H1 (cell line): ENCODE measurements at regions not wholly inside any gene's neighbourhood (a gene's known extent, or its start where the extent isn't known, plus 50 kb on each side); places are given as distances from the start of the nearest gene placed in this dataset.
"Not testable (repeated sequence)": the region's sequence is repeated elsewhere in the genome, so short reads cannot be mapped to it uniquely, and the experiment has no call there.

ENCODE experiments used
- CTCF ChIA-PET: fragments of 300-600 bp; sonication (Branson Sonifier 250); formaldehyde crosslinking; loops from one replicate; lab custom pipeline; 2021; ENCODE audit not compliant: partially characterized antibody; lab: Charles Lee
- POLR2A ChIA-PET: fragments of 300-600 bp; sonication (Branson Sonifier 250); formaldehyde crosslinking; loops from one replicate; lab custom pipeline; 2021; ENCODE audit warnings: inconsistent platforms; ENCODE audit not compliant: partially characterized antibody; lab: Charles Lee
- DNase-seq, 2 experiments: peaks; one replicate each; pipeline versions ENCODE4 v3.0.0 to v3.0.0-alpha.2; 2010 to 2022; ENCODE audit warnings: low spot score in 2 of 2, low read depth in 1 of 2, mixed read lengths in 1 of 2
- FAIRE-seq: peaks from 2 replicates; lab custom pipeline; 2011; peaks lifted over from hg19 to GRCh38; lab: Jason Lieb, UNC
- H2AFZ ChIP-seq: 2 replicates; pipeline ENCODE4 v1.8.1; 2012; ENCODE audit warnings: low read length, inconsistent platforms
- H2AK5ac ChIP-seq: 2 replicates; pipeline ENCODE4 v1.6.1; 2013; ENCODE audit warnings: low read depth, low read length
- H2BK120ac ChIP-seq: replicated peaks from 2 replicates; pipeline ENCODE3; 2013; ENCODE audit warnings: low read depth, low read length, inconsistent platforms
- H2BK12ac ChIP-seq: 2 replicates; pipeline ENCODE4 v1.6.1; 2013; ENCODE audit warnings: low read depth, low read length
- H2BK15ac ChIP-seq: 2 replicates; pipeline ENCODE4 v1.6.1; 2013; ENCODE audit warnings: low read length
- H2BK20ac ChIP-seq: 2 replicates; pipeline ENCODE4 v1.6.1; 2013; ENCODE audit warnings: low read length
- H2BK5ac ChIP-seq: 2 replicates; pipeline ENCODE4 v1.6.1; 2013; ENCODE audit warnings: low read depth, low read length
- H3K14ac ChIP-seq: 2 replicates; pipeline ENCODE4 v1.6.1; 2013; ENCODE audit warnings: inconsistent platforms; ENCODE audit not compliant: insufficient read length
- H3K18ac ChIP-seq: 2 replicates; pipeline ENCODE4 v1.6.1; 2013; ENCODE audit warnings: low read length; ENCODE audit errors: extremely low read depth
- H3K23ac ChIP-seq: 2 replicates; pipeline ENCODE4 v1.6.1; 2013; ENCODE audit warnings: inconsistent platforms; ENCODE audit not compliant: insufficient read length
- H3K23me2 ChIP-seq: 2 replicates; pipeline ENCODE4 v1.6.1; 2013; ENCODE audit warnings: low read depth, low read length
- H3K27ac ChIP-seq: 2 replicates; pipeline ENCODE4 v1.6.1; 2011; ENCODE audit warnings: low read depth, low read length, inconsistent platforms
- H3K27me3 ChIP-seq, 4 experiments: replicated peaks in 1 of 4; 1 replicate in 1 of 4; 2 replicates in 3 of 4; pipeline versions ENCODE4 v1.6.1 to v1.8.1; 2011 to 2013; ENCODE audit warnings: low read length in 3 of 4, mild to moderate bottlenecking in 3 of 4, inconsistent platforms in 2 of 4, mixed read lengths in 2 of 4, moderate library complexity in 1 of 4; ENCODE audit not compliant: control insufficient read depth in 3 of 4, insufficient read depth in 3 of 4; ENCODE audit errors: extremely low read depth in 1 of 4
- H3K36me3 ChIP-seq, 4 experiments: 2 replicates each; pipeline versions ENCODE4 v1.6.1 to v1.8.1; 2011 to 2013; ENCODE audit warnings: mild to moderate bottlenecking in 4 of 4, low read length in 3 of 4, moderate library complexity in 2 of 4, control low read depth in 1 of 4, inconsistent platforms in 1 of 4; ENCODE audit not compliant: insufficient read depth in 4 of 4, control insufficient read depth in 2 of 4
- H3K4ac ChIP-seq: replicated peaks from 2 replicates; pipeline ENCODE3; 2013; ENCODE audit warnings: low read length, low read depth, mixed read lengths, inconsistent platforms; ENCODE audit not compliant: insufficient read length
- H3K4me1 ChIP-seq, 4 experiments: replicated peaks in 1 of 4; 1 replicate in 1 of 4; 2 replicates in 3 of 4; pipeline versions ENCODE4 v1.6.1 to v1.8.1; 2011 to 2013; ENCODE audit warnings: low read length in 3 of 4, inconsistent platforms in 2 of 4, mixed read lengths in 1 of 4; ENCODE audit not compliant: insufficient read depth in 4 of 4, control insufficient read depth in 3 of 4
- H3K4me2 ChIP-seq, 2 experiments: 2 replicates each; pipeline versions ENCODE4 v1.6.1 to v1.8.1; 2011 to 2013; ENCODE audit warnings: low read depth in 2 of 2, low read length in 2 of 2, control low read depth in 1 of 2, inconsistent platforms in 1 of 2, mild to moderate bottlenecking in 1 of 2; ENCODE audit not compliant: insufficient read depth in 1 of 2
- H3K4me3 ChIP-seq, 4 experiments: fragments of 200-600, 300-600 bp in 1 of 4; sonication (generic), shearing (Covaris generic), sonication (Bioruptor Twin) in 1 of 4; 2 replicates each; pipeline versions ENCODE4 v1.5.1 to v1.8.1; 2011 to 2016; ENCODE audit warnings: low read length in 4 of 4, low read depth in 3 of 4, control low read depth in 2 of 4, inconsistent platforms in 2 of 4, mild to moderate bottlenecking in 2 of 4, mixed read lengths in 1 of 4, moderate library complexity in 1 of 4; ENCODE audit not compliant: insufficient read depth in 2 of 4; ENCODE audit errors: extremely low read depth in 1 of 4
- H3K56ac ChIP-seq: replicated peaks from 2 replicates; pipeline ENCODE3; 2013; ENCODE audit warnings: low read depth, mild to moderate bottlenecking, mixed read lengths, low read length, inconsistent platforms; ENCODE audit not compliant: insufficient read length
- H3K79me1 ChIP-seq: 2 replicates; pipeline ENCODE4 v1.6.1; 2013; ENCODE audit warnings: low read depth, low read length, control low read depth
- H3K79me2 ChIP-seq, 2 experiments: 2 replicates each; pipeline versions ENCODE4 v1.6.1 to v1.8.1; 2012 to 2013; ENCODE audit warnings: low read length in 2 of 2, mild to moderate bottlenecking in 2 of 2, inconsistent platforms in 1 of 2; ENCODE audit not compliant: insufficient read depth in 2 of 2, control insufficient read depth in 1 of 2
- H3K9ac ChIP-seq, 4 experiments: replicated peaks in 1 of 4; 1 replicate in 1 of 4; 2 replicates in 3 of 4; pipeline versions ENCODE4 v1.6.1 to v1.8.1; 2011 to 2013; ENCODE audit warnings: low read depth in 3 of 4, low read length in 3 of 4, control low read depth in 2 of 4, mild to moderate bottlenecking in 2 of 4, moderate library complexity in 2 of 4, inconsistent platforms in 1 of 4; ENCODE audit errors: extremely low read depth in 1 of 4
- H3K9me3 ChIP-seq, 2 experiments: 2 replicates each; pipeline versions ENCODE4 v1.6.1 to v1.8.1; 2012 to 2013; ENCODE audit warnings: mild to moderate bottlenecking in 2 of 2, moderate library complexity in 2 of 2, control low read depth in 1 of 2, inconsistent platforms in 1 of 2, low read depth in 1 of 2, low read length in 1 of 2, mixed read lengths in 1 of 2; ENCODE audit not compliant: insufficient read depth in 2 of 2
- H4K20me1 ChIP-seq, 2 experiments: replicated peaks in 1 of 2; 2 replicates each; pipeline versions ENCODE3 to v1.8.1; 2011 to 2013; ENCODE audit warnings: inconsistent platforms in 2 of 2, low read length in 2 of 2, mild to moderate bottlenecking in 1 of 2; ENCODE audit not compliant: insufficient read depth in 2 of 2, control insufficient read depth in 1 of 2
- H4K5ac ChIP-seq: 2 replicates; pipeline ENCODE4 v1.6.1; 2013; ENCODE audit warnings: low read length, low read depth, mixed read lengths, inconsistent platforms; ENCODE audit not compliant: insufficient read length
- H4K8ac ChIP-seq: 2 replicates; pipeline ENCODE4 v1.8.0; 2013; ENCODE audit warnings: mild to moderate bottlenecking, moderate library complexity, low read length, inconsistent platforms; ENCODE audit not compliant: insufficient read depth; ENCODE audit errors: extremely low read depth
- H4K91ac ChIP-seq: replicated peaks from 2 replicates; pipeline ENCODE3; 2013; ENCODE audit warnings: low read length, mixed read lengths, inconsistent platforms; ENCODE audit not compliant: insufficient read length
- WGBS, 2 experiments: shearing (Covaris generic) in 1 of 2; methylation state at CpG; one replicate each; pipeline versions ENCODE4 v1.1.6 to v1.1.7; 2013 to 2015; ENCODE audit warnings: low lambda C conversion rate in 2 of 2, mixed read lengths in 2 of 2, inconsistent platforms in 1 of 2, low coverage in 1 of 2, missing lambda C conversion rate in 1 of 2; ENCODE audit not compliant: insufficient replicate concordance in 2 of 2, insufficient coverage in 1 of 2, insufficient read length in 1 of 2; ENCODE audit errors: extremely low coverage in 1 of 2, missing lambda C conversion rate in 1 of 2; 5-methylcytosine and 5-hydroxymethylcytosine counted together

DNA sequence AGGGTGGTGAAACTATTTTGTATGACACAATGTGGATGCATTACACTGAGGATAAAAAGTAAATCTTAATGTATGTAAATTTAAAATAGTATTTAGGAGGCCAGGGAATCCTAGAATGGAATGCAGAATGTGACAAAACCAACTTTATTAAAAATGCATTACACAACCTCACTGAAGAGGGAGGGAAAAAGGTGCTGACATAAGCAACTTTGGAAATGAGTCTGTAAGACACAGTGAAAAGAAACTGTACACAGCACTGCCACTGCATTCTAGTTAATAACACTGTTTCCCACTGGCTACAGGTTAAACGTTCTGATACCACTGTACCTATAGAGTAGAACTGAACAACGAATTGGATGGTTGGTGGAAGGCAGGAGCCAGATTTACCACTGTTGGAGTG is 308.8 kb upstream of the DPP6 start:
- POLR2A ChIA-PET, H3K79me1 ChIP-seq, H3K79me2 ChIP-seq, H3K27me3 ChIP-seq, H3K4ac ChIP-seq, H2BK20ac ChIP-seq, H2BK15ac ChIP-seq, DNase-seq, FAIRE-seq, H2AK5ac ChIP-seq, H2BK12ac ChIP-seq, H3K36me3 ChIP-seq, H3K4me3 ChIP-seq, H3K14ac ChIP-seq, H3K9ac ChIP-seq, H3K9me3 ChIP-seq, H3K18ac ChIP-seq, H2AFZ ChIP-seq, H3K23ac ChIP-seq, CTCF ChIA-PET, H3K56ac ChIP-seq, H3K27ac ChIP-seq, H3K4me1 ChIP-seq, H4K20me1 ChIP-seq, H3K4me2 ChIP-seq, H2BK5ac ChIP-seq, H4K5ac ChIP-seq, H4K91ac ChIP-seq, H4K8ac ChIP-seq, H2BK120ac ChIP-seq, H3K23me2 ChIP-seq: not testable (repeated sequence)
- WGBS, 2 experiments, result 82% methylated on average over 2 of the region's 2 CpGs; no CpG with 5 or more reads in 1 of the 2 experiments
